ENCODE measurements at regions not wholly inside any gene's neighbourhood (a gene's known extent, or its start where the extent isn't known, plus 50 kb on each side); places are given as distances from the start of the nearest gene placed in this dataset.

DNA sequence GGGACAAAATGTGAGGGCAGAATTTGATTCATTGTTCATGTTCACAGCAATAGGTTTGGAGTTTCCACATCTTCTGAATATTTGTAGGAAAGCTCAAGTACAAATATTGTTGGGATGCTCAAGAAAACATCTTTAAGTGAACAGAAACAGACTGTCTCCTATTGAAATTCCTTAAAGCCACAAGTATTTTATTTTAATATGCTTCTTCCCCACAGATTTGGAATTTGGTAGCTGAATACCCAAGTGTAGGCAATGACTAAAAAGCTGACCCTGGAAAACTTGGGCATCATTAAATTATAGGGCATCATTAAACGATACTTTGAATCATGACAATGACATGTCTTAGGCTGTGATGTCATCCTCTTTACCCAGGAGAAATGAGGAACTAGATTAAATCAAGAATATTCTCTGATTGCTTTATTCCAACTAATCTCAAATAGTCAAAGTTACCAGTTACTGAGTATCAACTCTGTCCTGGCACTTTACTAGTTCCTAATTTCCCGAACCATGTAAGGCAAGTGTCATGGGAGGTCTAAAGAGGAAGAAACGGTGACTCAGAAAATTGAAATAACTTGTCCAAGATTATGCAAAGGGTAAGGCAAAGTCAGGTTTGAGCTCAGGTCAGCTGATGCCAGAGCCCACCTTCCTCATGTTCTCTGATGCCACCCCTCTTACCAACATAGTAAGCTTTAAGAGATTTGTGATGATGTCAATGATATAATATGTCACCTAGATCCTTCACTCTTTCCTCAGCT lies 223.1 kb upstream of the LEF1 start:
- Mint-ChIP-seq H3K9me3 (no peaks in the 10 kb centered on the region), H3K27ac (no peak overlapping the region), H3K36me3 (ENCODE audit: low read depth) (no peaks in the 10 kb centered on the region), H3K4me3 (no peak overlapping the region), H3K4me1 (ENCODE audit: low read depth) (no peaks in the 10 kb centered on the region), H3K27me3 (no peaks in the 10 kb centered on the region)
- TF ChIP-seq, protein P1, sequence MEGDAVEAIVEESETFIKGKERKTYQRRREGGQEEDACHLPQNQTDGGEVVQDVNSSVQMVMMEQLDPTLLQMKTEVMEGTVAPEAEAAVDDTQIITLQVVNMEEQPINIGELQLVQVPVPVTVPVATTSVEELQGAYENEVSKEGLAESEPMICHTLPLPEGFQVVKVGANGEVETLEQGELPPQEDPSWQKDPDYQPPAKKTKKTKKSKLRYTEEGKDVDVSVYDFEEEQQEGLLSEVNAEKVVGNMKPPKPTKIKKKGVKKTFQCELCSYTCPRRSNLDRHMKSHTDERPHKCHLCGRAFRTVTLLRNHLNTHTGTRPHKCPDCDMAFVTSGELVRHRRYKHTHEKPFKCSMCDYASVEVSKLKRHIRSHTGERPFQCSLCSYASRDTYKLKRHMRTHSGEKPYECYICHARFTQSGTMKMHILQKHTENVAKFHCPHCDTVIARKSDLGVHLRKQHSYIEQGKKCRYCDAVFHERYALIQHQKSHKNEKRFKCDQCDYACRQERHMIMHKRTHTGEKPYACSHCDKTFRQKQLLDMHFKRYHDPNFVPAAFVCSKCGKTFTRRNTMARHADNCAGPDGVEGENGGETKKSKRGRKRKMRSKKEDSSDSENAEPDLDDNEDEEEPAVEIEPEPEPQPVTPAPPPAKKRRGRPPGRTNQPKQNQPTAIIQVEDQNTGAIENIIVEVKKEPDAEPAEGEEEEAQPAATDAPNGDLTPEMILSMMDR (IDR thresholded peaks at IDR 0.05), result no peak
- ATAC-seq (no peak), DNase-seq (no peak)
- POLR2A ChIA-PET, result no interaction called here
- intact Hi-C loops (cut with micrococcal nuclease), result no loop called here
- CTCF ChIA-PET, result interaction anchor here (0.9 to 1.4 kb wide), 3 partner anchors 20 to 40 kb away, joined by 3 to 4 read pairs (median 3); no protein-coding TSS in a partner anchor

DNA sequence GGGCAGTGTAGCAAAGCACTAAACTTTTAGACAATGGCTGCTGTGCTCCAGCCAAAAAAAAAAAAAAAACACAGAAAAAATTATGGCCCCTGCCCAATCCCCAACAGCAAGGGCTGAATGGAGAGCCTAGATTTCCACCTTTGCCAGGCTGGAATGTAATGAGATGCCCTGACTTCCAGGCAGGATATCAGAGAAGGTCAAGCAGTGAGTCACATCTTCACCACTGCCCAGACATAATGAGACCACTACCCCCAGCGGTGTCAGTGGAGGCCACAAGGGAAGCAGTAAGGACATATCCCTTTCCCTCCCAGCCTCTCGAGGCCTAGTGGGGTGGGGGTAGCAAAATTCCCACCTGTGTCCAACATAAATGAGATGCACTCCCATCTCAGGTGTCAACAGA lies 216.3 kb upstream of the LEF1 start:
- Mint-ChIP-seq H3K27ac (no peak overlapping the region), H3K27me3 (no peaks in the 10 kb centered on the region), H3K9me3 (no peaks in the 10 kb centered on the region), H3K4me3 (no peak overlapping the region), H3K4me1 (ENCODE audit: low read depth) (no peaks in the 10 kb centered on the region), H3K36me3 (ENCODE audit: low read depth) (no peaks in the 10 kb centered on the region)
- TF ChIP-seq, protein P1 (IDR thresholded peaks at IDR 0.05), result no peak
- CTCF ChIA-PET, result interaction anchor here (1.9 kb wide), 1 partner anchor 10 kb away, joined by 4 read pairs; no protein-coding TSS in a partner anchor
- DNase-seq (no peak), ATAC-seq (no peak)
- POLR2A ChIA-PET, result interaction anchor here (1.2 kb wide), 1 partner anchor 9 kb away, joined by 4 read pairs; no protein-coding TSS in a partner anchor
- intact Hi-C loops (cut with micrococcal nuclease), result no loop called here

DNA sequence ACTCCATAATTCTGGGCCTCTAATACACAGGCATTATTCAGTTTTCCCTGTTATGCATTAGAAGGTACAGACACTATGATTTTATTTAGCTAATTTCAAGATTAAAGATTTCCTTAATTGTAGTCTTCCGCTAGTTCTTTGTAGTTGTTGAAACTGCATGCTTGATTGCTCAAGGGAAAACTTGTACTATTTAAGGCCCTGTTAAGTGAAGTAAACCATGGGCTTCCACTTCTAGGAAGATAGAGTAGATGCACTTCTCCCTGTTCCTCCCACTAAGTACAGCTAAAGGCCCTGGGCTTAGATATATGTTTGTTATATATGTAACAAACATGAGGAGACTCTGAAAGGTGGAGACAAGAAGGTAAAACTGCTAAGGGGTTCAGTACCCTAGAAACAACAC lies 215.8 kb upstream of the LEF1 start:
- CTCF ChIA-PET, result interaction anchor here (1.9 kb wide), 1 partner anchor 9 kb away, joined by 4 read pairs; no protein-coding TSS in a partner anchor
- no peak overlapping the region for H3K4me3 Mint-ChIP-seq

DNA sequence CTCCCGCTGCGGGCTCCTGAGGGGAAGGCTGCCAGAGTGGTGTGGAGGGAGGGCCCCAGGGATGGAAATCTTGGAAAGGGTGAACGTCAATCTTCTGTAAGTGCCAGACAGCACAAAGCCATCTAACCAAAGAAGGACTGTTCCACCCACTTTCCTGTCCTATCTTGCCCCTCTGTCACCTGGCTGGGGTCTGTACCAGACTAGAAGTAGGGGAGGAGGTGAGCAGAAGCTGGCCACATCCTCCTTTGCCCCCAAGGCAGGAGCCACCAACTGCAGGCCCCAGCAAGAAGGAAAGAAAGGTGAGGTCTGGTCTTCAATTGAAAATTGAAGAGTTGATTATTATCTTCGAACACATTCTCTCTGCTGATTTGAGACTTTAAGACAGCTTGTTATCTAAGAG lies 214.4 kb upstream of the LEF1 start:
- DNase-seq, result no peak
- ATAC-seq, result no peak
- TF ChIP-seq, protein P1 (IDR thresholded peaks at IDR 0.05), result no peak
- Mint-ChIP-seq H3K4me1 (ENCODE audit: low read depth) (no peaks in the 10 kb centered on the region), H3K27ac (no peak overlapping the region), H3K27me3 (peaks cover 1% of the 10 kb centered on the region), H3K36me3 (ENCODE audit: low read depth) (no peaks in the 10 kb centered on the region), H3K4me3 (no peak overlapping the region), H3K9me3 (no peaks in the 10 kb centered on the region)
- ChIA-PET POLR2A (interaction anchor here (1.2 kb wide), 1 partner anchor 13 kb away, joined by 3 read pairs; no protein-coding TSS in a partner anchor), CTCF (no interaction called here)
- intact Hi-C loops (cut with micrococcal nuclease), result no loop called here

More for the DNA sequence above, 215.8 kb upstream of the LEF1 start:
- Mint-ChIP-seq H3K27me3 (no peaks in the 10 kb centered on the region), H3K27ac (no peak overlapping the region), H3K4me1 (ENCODE audit: low read depth) (no peaks in the 10 kb centered on the region), H3K36me3 (ENCODE audit: low read depth) (no peaks in the 10 kb centered on the region), H3K9me3 (no peaks in the 10 kb centered on the region)
- ATAC-seq (no peak), DNase-seq (no peak)
- TF ChIP-seq, protein P1 (IDR thresholded peaks at IDR 0.05), result no peak
- intact Hi-C loops (cut with micrococcal nuclease), result no loop called here
- POLR2A ChIA-PET, result interaction anchor here (1.2 kb wide), 1 partner anchor 9 kb away, joined by 4 read pairs; no protein-coding TSS in a partner anchor

DNA sequence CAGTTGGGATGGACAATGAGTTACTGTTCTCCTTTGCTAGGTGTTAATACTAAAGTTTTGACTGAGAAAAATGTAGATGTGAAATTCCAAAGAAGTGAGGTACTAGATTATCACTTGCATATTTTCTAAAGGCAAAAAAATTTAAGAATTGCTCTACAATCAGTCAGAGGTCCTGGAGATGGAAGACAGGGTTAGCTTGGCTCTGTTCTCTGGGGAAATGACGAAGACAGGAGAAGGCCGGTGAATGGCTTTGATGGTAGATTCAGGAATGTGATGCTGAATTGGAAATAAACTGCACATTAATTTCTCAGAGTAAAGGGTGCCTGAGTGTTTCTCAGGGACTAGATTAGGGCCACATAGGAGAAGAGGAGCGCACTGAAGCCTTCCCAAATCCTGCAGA lies 214.0 kb upstream of the LEF1 start:
- no peaks in the 10 kb centered on the region for H3K36me3 Mint-ChIP-seq (ENCODE audit: low read depth)
- ATAC-seq, result no peak
- intact Hi-C loops (cut with micrococcal nuclease), result no loop called here
- peaks cover 1% of the 10 kb centered on the region for H3K27me3 Mint-ChIP-seq
- H3K4me3 Mint-ChIP-seq, result no peak overlapping the region
- H3K4me1 Mint-ChIP-seq (ENCODE audit: low read depth), result no peaks in the 10 kb centered on the region
- ChIA-PET POLR2A (no interaction called here), CTCF (interaction anchor here (0.7 to 0.8 kb wide), 2 partner anchors 28 to 45 kb away, joined by 3 read pairs; no protein-coding TSS in a partner anchor)
- no peak for DNase-seq
- TF ChIP-seq, protein P1 (IDR thresholded peaks at IDR 0.05), result no peak
- H3K9me3 Mint-ChIP-seq, result no peaks in the 10 kb centered on the region
- H3K27ac Mint-ChIP-seq, result no peak overlapping the region

Data from activated CD8-positive, alpha-beta T cell treated with anti-CD3 and anti-CD28 coated beads for 36 hours (primary cell).